NCI-H345 treated with DMSO at 0.1 percent for 48 hours (cell line): ENCODE measurements at regions not wholly inside any gene's neighbourhood (a gene's known extent, or its start where the extent isn't known, plus 50 kb on each side); places are given as distances from the start of the nearest gene placed in this dataset.

Experiments used
- DNase-seq: peaks from one replicate; lab custom pipeline; 2025; ENCODE audit not compliant: unreplicated experiment; lab: John Stamatoyannopoulos, UW

DNA sequence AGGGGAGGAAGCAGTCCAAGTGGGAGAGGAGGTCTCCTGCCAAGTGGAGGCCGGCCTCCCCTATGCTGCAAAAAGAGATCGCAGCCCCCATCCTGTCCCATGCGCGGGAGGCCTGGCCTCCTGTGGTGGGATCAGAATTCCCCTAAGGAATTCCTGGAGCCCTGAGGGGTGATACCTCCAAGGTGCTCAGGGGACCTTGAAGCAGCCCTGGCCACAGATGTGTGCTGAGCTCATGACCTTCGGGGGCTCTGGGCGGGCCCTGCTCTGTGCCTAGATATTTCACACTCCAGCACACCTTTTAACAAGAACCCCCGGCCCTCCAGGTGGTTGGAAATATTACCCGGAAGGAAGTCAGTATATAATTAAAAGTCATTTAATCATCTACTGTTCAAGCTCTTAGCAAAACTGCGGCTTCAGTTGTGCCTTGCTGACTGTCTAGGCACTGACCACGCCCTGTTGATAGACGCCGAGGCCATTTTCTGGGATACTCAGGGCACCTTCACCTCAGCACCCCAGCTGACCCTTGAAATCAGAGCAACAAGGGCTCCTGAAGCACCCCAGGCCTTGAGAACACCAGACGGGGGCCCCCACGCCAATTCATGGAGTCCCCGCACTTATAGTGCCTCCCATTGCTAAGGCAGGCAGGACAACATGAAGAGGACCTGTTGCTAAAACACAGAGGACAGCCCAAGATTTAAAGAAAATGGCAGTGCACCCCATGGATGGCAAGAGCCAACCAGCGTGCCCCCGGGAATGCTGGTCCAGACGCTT lies 119.1 kb downstream of the NDUFA10 start:
- no peak for DNase-seq

DNA sequence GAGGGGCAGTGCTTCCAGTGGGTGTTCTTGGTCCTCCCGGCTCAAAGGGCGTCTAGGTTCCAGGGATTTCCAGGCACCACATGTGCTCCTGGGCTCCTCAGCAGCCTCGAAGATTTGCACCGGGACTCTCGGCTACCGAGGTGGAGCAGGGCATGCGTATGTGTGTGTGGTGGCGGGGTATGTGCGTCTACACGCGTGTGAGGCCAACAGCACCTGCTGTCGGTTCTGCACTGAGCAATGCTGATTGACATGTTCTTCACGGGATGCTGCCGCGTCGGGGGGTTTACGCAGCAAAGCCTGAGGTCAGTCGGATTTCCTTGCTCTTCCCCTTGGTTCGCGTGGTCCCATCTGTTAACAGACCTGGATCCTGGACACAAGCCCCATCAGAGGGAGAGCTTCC lies 119.8 kb downstream of the NDUFA10 start:
- DNase-seq = no peak

DNA sequence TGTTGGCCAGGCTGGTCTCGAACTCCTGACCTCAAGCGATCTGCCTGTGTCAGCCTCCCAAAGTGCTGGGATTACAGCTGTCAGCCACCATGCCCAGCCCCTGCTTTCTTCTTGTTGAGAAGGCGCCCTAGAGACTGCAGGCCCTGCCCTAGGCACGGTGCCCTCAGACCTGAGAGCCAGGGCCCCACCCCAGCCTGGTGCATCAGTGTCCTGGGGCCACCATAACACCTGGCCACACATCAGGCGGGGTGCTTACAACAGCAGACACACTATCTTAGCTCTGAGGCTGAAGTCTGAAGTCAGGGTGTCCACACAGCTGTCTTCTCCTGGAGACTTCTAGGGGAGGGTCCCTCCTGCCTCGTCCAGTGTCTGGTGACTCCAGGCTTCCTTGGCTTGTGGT lies 120.6 kb downstream of the NDUFA10 start:
- DNase-seq = no peak

DNA sequence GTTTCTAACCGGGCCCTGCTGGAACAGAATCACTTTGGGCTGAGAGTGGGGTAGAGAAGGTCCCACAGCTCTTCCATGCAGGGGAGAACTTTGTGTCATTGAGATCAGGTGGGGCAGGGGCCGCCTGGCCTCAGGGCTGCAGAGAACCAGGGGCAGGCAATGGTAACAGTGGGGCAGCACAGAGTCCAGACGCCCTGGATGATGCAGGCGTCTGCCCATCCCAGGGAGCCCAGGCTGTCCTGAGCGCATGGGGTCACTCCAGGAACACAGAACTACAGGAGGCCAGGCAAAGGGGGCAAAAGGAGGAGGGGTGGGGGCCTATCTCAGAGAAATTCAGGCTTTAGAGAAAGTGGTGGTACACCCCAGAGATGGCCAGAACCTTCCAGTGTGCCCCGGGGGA lies 121.3 kb downstream of the NDUFA10 start:
- no peak for DNase-seq

DNA sequence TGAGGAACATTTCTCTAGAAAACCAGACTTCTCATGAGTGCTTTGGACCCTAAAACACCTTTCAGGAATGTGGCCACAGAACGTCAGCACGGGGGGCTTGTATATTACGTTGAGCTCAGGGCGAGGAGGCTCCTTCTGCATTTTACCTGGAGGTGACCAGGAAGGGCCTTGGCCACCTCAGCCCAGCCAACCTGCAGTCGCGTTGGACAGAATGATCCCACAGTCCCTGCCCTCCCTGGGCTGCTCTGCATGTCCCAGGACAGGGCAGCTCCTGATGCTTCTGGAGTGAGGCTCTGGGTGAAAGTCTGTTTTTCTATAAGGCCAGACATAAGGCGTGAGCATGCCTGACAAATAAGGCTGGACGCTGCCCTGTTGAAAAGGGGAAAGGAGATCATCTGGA lies 121.9 kb downstream of the NDUFA10 start:
- DNase-seq = no peak

DNA sequence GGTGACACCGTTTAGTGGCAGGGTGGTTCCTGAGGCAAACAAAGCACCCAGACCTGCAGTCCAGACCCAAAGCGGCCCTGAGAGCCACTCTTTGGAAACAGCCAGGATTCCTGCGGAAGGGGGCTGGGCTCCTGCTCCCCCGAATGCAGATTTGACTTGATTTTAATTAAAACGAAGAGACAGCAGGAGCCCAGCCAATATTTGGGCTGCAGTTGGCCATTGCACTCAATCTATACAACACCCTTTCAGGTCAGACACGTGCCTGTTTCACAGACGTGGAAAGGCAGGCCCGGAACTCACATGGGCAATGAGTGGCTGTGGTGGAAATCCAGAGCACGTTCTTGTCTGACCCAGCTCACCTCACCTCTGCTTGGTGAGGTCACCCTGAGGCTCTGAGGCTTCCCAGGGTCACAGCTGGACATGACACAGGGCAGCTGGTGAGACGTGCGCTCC lies 122.4 kb downstream of the NDUFA10 start:
- DNase-seq = no peak

DNA sequence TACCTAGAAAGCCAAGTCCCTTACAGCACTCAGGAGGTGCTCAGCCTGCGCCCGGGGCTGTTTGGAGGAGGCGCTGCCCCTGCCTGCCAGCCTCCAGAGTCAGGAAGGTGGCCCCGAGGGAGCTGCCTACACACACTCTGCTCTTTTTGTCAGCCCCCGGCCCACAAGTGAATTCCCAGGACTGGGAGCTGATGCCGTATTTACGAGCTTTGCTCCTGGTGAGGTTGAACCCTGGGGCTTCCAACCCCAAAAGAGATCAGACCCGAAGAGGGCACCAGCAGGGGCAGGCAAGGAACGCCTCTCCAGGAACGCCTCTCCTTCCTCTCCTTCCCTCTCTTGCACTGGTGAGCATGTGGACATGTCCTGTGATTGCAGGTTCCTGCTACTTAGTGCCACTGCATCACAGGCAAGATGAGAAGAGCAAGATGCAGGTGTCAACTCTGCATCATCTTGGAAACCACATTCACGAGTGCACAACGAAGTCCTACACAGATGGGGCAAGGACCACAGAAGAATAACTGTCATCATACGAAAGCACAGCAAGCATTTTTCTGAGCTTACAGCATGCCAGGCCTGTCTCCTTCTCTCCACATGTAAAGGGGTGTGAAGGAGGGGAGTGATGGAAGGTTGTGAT lies 126.7 kb downstream of the NDUFA10 start:
- DNase-seq = no peak

DNA sequence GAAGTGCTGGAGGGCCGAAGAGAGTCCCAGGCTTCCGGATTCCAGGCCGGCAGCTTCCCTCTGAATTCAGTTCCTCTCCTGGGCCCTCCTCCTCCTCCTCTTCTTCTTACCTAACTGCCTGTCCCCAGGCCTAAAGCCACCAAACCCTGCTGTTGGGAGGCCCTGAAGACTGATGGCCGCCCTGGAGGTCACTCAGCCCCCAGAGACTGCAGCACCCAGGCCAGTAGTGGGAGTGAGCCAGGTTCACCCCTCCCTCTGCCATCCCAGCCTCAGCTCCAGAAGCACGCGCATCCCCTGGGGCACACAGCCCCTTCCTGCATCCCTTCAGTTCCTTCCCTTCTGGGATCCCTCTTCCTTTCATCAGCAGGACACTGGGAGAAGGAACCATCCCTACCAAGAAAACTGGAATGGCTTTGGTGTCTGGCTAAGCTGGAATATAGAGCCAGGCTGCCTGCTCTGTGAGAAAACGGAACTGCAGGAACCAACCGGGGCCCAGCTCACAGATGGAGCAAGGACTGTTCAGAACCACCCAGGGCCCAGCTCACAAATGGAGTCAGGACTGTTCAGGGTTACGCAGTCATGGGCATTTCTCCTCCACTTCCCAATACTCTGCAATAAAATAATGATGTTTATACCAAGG lies 127.4 kb downstream of the NDUFA10 start:
- DNase-seq = no peak

DNA sequence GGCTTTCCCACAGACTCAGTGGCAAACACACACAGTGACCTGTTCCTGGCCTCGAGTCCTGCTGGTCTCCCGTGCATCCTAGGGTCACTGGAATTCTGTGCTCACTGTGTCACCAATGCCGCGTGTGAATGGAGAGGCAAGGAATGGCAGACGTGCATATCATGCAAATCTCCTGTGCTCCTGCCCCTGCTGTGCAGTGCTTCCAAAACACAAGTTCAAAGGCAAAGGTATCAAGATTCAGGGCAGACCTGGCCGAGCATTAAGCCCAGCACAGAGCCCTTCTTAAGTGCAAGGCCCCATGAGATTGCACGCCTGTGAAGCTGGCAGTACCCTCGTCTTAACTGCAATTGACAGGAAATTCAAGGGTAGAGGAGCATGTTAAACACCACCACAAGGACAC lies 129.1 kb downstream of the NDUFA10 start:
- no peak for DNase-seq

DNA sequence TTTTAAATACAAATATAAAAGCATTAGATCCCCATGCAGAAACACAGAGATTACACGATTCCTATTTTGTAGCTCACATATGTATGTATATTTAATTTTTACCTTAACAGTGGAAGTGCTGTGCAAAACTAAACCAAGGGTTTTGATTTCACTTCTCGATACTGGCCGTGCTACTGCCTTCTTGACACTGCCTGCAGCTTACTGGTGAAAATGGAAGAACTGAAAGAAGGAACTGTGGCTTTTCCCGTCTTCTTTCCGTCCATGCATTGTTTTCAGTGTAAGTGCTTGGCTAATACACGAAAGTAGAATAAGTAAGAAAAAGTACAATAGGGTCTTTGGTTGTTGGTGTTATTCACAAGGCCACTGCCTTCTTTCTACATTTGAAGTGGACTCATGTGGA lies 129.5 kb downstream of the NDUFA10 start:
- DNase-seq = no peak

DNA sequence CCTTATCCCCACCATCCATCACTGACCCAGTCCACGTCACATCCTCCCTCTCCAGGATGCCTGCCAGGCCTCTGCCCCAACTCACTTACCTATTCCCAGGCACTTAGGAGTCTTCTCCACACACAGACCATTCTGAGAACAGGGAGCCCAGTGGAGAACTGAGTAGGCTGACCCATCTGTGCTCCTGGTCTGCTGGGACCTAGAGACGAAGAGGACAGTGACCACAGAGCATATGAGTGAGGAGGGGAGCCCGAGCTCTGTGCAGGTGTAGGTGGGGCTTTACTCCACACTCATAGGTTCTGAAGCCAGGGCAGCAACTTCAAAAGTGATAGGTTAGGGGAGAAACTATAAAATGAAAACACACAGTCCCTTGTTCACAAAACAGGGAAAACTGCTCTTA lies 130.0 kb downstream of the NDUFA10 start:
- no peak for DNase-seq

DNA sequence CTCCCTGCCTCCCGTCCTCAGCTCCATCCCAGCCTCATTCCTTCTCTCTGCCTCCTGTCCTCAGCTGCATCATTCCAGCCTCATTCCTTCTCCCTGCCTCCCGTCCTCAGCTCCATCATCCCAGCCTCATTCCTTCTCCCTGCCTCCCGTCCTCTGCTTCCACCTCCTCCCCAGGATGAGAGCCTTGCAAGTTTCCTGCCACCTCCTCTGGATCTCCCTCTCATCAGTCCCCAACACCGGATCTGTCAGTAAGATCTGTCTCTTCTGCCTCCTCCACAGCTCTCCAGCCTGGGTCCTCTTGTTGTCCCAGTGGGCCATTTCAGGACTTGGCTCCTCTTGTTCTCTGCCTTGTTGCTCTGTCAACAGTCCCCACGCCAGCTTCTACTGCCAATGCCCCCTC lies 130.9 kb downstream of the NDUFA10 start:
- no peak for DNase-seq

DNA sequence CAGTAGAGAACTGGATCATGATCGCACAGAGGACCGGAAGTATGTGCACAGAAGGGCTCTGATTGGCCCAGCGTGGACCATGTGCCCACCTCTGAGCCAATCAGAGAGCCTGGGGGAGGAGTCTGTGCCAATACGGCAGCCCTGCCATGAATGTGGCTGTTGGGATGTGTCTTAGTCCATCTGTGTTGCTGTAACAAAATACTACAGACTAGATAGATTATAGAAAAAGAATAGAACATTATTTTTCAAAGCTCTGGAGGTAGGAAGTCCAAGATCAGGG lies 132.0 kb downstream of the NDUFA10 start:
- DNase-seq = no peak

DNA sequence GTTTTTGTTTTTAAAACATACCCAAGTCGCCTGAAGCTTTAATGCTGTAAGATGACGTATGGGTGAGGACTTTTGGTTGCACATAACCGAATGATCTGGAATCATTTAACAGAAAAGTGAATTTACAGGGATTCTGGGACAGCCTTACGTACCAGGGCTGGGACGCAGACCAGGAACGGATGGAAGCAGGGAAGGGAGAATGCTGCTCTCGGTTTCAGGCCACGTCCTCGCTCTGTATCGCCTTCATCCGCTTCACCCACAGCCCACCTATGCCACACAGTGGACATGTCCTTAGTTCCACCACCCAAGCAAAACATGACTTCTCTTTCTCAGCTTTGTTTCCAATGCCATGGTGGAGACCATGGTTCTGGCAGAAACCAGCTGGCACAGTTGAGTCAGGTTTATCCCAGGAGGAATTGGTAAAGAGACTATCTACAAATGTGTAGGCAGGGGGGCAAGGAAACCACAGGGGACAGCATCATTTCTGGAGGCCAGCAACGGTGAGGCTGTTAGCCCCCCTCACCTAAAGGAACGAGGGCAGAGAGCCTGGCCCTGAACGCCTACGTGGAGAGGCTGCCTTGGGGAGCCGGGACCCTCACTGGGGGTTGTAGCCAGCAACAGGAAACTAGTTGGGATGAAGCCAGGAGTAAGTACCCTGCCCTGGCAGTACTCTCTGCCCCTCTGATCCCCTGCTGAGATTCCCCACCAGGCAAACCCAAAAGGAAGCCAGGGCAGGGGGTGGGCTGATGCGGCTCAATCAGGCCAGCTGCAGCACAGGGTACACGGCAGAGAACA lies 132.5 kb downstream of the NDUFA10 start:
- no peak for DNase-seq

DNA sequence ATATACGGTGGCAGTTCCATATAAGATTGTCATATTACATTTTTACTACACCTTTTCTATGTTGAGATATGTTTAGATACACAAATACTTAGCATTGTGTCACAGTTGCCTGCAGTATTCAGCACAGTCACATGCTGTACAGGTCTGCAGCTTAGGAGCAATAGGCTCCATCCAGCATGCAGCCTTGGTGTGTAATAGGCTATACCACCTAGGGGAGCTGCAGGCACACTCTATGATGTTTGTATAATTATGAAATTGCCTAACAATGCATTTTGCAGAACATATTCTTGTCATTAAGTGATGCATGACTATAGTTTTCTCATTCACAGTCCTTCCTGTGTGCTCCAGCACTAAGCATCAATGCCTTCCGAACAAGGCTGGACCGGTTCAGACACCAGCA lies 133.4 kb downstream of the NDUFA10 start:
- DNase-seq = no peak

DNA sequence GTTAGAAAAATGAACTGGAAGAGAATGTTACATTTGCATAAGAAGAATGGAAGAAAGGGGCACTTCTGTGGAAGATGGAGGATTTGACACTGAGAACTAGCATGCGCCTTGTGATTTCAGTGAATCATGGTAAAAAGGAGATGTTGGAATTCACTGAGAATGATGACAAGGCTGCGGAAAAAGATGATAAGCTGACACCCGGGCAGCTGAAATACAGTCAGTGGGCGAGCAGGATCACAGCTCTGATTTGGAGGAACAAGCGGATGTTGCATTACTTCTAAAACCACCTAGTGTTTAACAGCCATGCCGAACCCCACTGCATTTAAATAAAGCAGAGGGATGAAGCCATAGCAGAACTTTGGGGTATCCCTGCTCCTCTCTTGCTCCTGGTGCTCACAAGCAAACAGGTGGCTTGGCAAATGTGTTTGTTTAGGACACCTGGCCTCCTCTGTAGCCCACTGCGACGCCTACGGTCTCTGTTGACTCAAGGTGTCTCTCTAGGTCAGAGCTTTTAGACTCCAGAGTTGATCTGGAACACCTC lies 134.9 kb downstream of the NDUFA10 start:
- DNase-seq = no peak

DNA sequence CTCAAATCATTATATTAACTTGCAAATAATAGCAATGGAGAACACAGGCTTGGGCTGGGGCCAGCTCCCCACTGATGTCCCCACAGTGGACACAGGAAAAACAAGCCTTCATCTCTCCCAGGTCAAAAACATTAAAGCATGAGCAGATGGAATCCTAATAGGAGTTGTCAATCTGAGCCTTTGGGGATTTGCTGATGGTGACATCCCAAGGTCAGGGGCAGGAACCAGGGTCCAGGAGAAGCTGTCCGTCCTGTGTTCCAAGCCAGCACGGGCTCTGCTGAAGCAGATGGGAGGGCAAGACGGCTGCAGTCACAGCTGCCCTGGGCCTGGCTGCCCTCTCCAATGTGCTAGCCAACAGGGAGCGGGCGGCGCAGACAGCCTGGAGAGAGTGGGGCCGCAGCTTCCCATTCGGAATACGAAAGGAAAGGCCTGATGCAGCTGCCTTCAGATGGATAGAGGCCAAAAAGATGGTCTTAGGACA lies 135.5 kb downstream of the NDUFA10 start:
- DNase-seq = no peak

DNA sequence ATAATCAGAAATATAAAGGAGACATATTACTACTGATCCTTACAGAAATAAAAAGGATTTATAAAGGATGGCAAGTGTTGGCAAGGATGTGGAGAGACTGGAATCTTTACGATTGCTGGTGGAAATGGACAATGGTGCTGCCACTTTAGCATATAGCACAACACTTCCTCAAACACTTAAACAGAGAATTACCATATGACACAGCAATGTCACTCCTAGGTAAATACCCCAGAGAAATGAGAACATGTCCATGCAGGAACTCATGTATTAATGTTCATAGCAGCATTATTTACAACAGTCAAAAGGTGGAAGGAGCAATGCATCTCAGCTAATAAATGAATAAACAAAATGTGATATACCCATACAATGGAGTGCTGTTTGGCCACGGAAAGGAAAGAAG lies 137.5 kb downstream of the NDUFA10 start:
- no peak for DNase-seq

DNA sequence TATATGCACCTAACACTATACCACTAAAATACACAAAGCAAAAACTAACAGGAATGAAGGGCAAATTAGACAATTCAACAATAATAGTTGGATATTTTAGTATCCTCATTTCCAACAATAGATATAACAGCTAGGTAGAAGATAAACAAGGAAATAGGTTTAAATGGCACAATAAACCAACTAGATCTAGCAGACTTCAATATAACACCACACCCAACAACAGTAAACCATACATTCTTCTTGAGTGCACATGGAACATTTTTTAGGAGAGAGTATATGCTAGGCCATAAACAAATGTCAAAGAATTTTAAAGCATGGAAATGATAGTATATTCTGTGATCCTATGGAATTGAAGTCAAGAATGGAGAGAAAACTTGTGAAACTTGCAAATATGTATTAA lies 138.4 kb downstream of the NDUFA10 start:
- DNase-seq = no peak

DNA sequence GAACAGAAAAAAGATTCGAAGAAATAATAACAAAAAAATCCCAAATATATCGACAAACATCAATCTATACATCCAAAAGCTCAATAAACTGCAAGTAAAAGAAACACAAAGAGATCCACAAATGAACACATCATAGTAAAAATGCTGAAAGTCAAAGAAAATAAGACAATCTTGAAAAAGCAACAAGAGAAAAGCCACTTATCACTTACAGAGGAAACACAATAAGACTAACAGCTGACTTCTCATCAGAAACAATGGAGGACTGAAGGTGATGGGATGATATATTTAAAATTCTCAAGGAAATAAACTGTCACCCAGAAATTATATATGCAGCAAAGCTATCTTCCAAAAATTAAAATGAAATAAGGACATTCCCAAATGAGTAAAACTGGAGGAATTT lies 140.3 kb downstream of the NDUFA10 start:
- no peak for DNase-seq

DNA sequence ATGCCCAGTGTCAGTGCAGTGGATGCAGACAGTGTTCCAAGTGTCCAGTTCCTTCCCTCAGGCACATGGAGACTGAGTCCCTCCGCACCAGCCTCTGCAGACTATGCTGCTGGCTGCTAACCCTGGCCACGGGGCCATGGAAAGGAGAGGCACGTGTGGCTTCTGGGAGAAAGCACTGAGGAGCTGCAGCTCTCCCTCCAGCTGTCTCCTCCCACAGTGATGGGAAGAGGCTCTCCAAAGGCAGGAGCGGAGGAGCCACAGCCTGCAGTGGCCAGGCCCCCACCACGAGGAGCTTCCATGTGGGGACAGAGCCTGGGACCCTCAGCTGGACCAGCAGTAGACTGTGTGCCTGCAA lies 141.1 kb downstream of the NDUFA10 start:
- no peak for DNase-seq
